ENCODE measurements at regions not wholly inside any gene's neighbourhood (a gene's known extent, or its start where the extent isn't known, plus 50 kb on each side); places are given as distances from the start of the nearest gene placed in this dataset.

- Histone ChIP-seq H3K36me3 (ENCODE audit: control insufficient read depth, insufficient read depth, low read length) (no peaks in the 10 kb centered on the region), H3K27me3 (ENCODE audit: control insufficient read depth, insufficient read depth, low read length) (no peaks in the 10 kb centered on the region), H3K4me3 (ENCODE audit: low read length) (no peak overlapping the region), H3K27ac (ENCODE audit: low read length) (no peak overlapping the region), H3K9me3 (ENCODE audit: control insufficient read depth, insufficient read depth, low read length) (peaks cover 2% of the 10 kb centered on the region), H3K4me1 (ENCODE audit: control insufficient read depth, insufficient read depth, low read length) (no peaks in the 10 kb centered on the region)
- TF ChIP-seq, protein P1, sequence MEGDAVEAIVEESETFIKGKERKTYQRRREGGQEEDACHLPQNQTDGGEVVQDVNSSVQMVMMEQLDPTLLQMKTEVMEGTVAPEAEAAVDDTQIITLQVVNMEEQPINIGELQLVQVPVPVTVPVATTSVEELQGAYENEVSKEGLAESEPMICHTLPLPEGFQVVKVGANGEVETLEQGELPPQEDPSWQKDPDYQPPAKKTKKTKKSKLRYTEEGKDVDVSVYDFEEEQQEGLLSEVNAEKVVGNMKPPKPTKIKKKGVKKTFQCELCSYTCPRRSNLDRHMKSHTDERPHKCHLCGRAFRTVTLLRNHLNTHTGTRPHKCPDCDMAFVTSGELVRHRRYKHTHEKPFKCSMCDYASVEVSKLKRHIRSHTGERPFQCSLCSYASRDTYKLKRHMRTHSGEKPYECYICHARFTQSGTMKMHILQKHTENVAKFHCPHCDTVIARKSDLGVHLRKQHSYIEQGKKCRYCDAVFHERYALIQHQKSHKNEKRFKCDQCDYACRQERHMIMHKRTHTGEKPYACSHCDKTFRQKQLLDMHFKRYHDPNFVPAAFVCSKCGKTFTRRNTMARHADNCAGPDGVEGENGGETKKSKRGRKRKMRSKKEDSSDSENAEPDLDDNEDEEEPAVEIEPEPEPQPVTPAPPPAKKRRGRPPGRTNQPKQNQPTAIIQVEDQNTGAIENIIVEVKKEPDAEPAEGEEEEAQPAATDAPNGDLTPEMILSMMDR (IDR thresholded peaks at IDR 0.05): no peak
- H3K4me3 Mint-ChIP-seq: no peak overlapping the region
- intact Hi-C loops (cut with micrococcal nuclease): no loop called here
- no peaks in the 10 kb centered on the region for H3K27me3 Mint-ChIP-seq (ENCODE audit: low read depth in 2 of 2)
- peaks cover 9 to 11% of the 10 kb centered on the region in 2 donors for H3K9me3 Mint-ChIP-seq
- H3K4me1 Mint-ChIP-seq: no peaks in the 10 kb centered on the region
- no peak overlapping the region for H3K27ac Mint-ChIP-seq
- H3K36me3 Mint-ChIP-seq: no peaks in the 10 kb centered on the region
- no peak for ATAC-seq
- no peak for DNase-seq
- 80% methylated on average over 1 of the region's 2 CpGs for WGBS (ENCODE audit: insufficient coverage)
These were observed 914.9 kb upstream of the EPHA6 start for GRCh38 chr3:95899494-95899893.

- intact Hi-C loops (cut with micrococcal nuclease): no loop called here
- H3K4me3 Mint-ChIP-seq: no peak overlapping the region
These were observed 914.5 kb upstream of the EPHA6 start for GRCh38 chr3:95899911-95900310.

GRCh38 chr3:95901948-95902347 lies 912.4 kb upstream of the EPHA6 start:
- no peaks in the 10 kb centered on the region for H3K4me1 ChIP-seq (ENCODE audit: control insufficient read depth, insufficient read depth, low read length)
- no peaks in the 10 kb centered on the region for H3K36me3 ChIP-seq (ENCODE audit: control insufficient read depth, insufficient read depth, low read length)
- no peak overlapping the region for H3K27ac Mint-ChIP-seq
- peaks cover 7% of the 10 kb centered on the region for H3K36me3 Mint-ChIP-seq
- ATAC-seq: no peak
- no peaks in the 10 kb centered on the region for H3K27me3 Mint-ChIP-seq (ENCODE audit: low read depth in 2 of 2)
- no peaks in the 10 kb centered on the region for H3K9me3 ChIP-seq (ENCODE audit: control insufficient read depth, insufficient read depth, low read length)
- H3K4me3 Mint-ChIP-seq: no peak overlapping the region
- no peak for DNase-seq
- peaks cover 9 to 12% of the 10 kb centered on the region in 2 donors for H3K9me3 Mint-ChIP-seq
- no peak overlapping the region for H3K4me3 ChIP-seq (ENCODE audit: low read length)
- intact Hi-C loops (cut with micrococcal nuclease): no loop called here
- H3K27ac ChIP-seq (ENCODE audit: low read length): no peak overlapping the region
- no peaks in the 10 kb centered on the region for H3K4me1 Mint-ChIP-seq
- no peaks in the 10 kb centered on the region for H3K27me3 ChIP-seq (ENCODE audit: control insufficient read depth, insufficient read depth, low read length)
- TF ChIP-seq, protein P1 (IDR thresholded peaks at IDR 0.05): no peak

More at GRCh38 chr3:95899911-95900310, 914.5 kb upstream of the EPHA6 start:
- Mint-ChIP-seq H3K27ac (no peak overlapping the region), H3K9me3 (peaks cover 12% of the 10 kb centered on the region in 2 donors), H3K4me1 (no peaks in the 10 kb centered on the region), H3K36me3 (peaks cover under 1% of the 10 kb centered on the region), H3K27me3 (ENCODE audit: low read depth in 2 of 2) (no peaks in the 10 kb centered on the region)
- Histone ChIP-seq H3K27me3 (ENCODE audit: control insufficient read depth, insufficient read depth, low read length) (no peaks in the 10 kb centered on the region), H3K9me3 (ENCODE audit: control insufficient read depth, insufficient read depth, low read length) (no peaks in the 10 kb centered on the region), H3K4me1 (ENCODE audit: control insufficient read depth, insufficient read depth, low read length) (no peaks in the 10 kb centered on the region), H3K27ac (ENCODE audit: low read length) (no peak overlapping the region), H3K36me3 (ENCODE audit: control insufficient read depth, insufficient read depth, low read length) (no peaks in the 10 kb centered on the region), H3K4me3 (ENCODE audit: low read length) (no peak overlapping the region)
- ATAC-seq (no peak), DNase-seq (no peak)
- TF ChIP-seq, protein P1 (IDR thresholded peaks at IDR 0.05): no peak
- 60% methylated on average over 1 of the region's 2 CpGs for WGBS (ENCODE audit: insufficient coverage)

- Histone ChIP-seq H3K9me3 (ENCODE audit: control insufficient read depth, insufficient read depth, low read length) (peaks cover 3% of the 10 kb centered on the region), H3K4me1 (ENCODE audit: control insufficient read depth, insufficient read depth, low read length) (no peaks in the 10 kb centered on the region), H3K27me3 (ENCODE audit: control insufficient read depth, insufficient read depth, low read length) (no peaks in the 10 kb centered on the region), H3K27ac (ENCODE audit: low read length) (no peak overlapping the region), H3K36me3 (ENCODE audit: control insufficient read depth, insufficient read depth, low read length) (no peaks in the 10 kb centered on the region), H3K4me3 (ENCODE audit: low read length) (no peak overlapping the region)
- WGBS (ENCODE audit: insufficient coverage): 64% methylated on average over 1 of the region's 1 CpG
- no peaks in the 10 kb centered on the region for H3K27me3 Mint-ChIP-seq (ENCODE audit: low read depth in 2 of 2)
- ATAC-seq (no peak), DNase-seq (no peak)
- peaks cover 5 to 13% of the 10 kb centered on the region in 2 donors for H3K9me3 Mint-ChIP-seq
- H3K36me3 Mint-ChIP-seq: peaks cover 7% of the 10 kb centered on the region
- H3K27ac Mint-ChIP-seq: no peak overlapping the region
- intact Hi-C loops (cut with micrococcal nuclease): no loop called here
- H3K4me1 Mint-ChIP-seq: no peaks in the 10 kb centered on the region
- H3K4me3 Mint-ChIP-seq: no peak overlapping the region
- TF ChIP-seq, protein P1 (IDR thresholded peaks at IDR 0.05): no peak
These were observed 909.2 kb upstream of the EPHA6 start for GRCh38 chr3:95905182-95905581.

Data from natural killer cell (primary cell).